Upper lobe of right lung (tissue), 1 donor: ENCODE measurements at regions not wholly inside any gene's neighbourhood (a gene's known extent, or its start where the extent isn't known, plus 50 kb on each side); places are given as distances from the start of the nearest gene placed in this dataset.

Source experiments
- ATAC-seq: fragments of 200-7000 bp; cut with Tn5 transposase; one replicate; pipeline ENCODE4 v1.9.1; 2020; ENCODE audit warnings: mild to moderate bottlenecking, moderate library complexity
- DNase-seq: peaks from one replicate; pipeline ENCODE4 v3.0.0-alpha.2; 2020
- H3K27ac ChIP-seq: fragments of 200-600 bp; one replicate; pipeline ENCODE4 v1.8.0; 2022
- H3K27me3 ChIP-seq: fragments of 200-600 bp; one replicate; pipeline ENCODE4 v1.8.0; 2022; ENCODE audit warnings: mild to moderate bottlenecking
- H3K36me3 ChIP-seq: fragments of 200-600 bp; one replicate; pipeline ENCODE4 v1.8.0; 2022
- H3K4me1 ChIP-seq: fragments of 200-600 bp; one replicate; pipeline ENCODE4 v1.8.0; 2022
- H3K4me3 ChIP-seq: fragments of 200-600 bp; one replicate; pipeline ENCODE4 v1.8.0; 2022; ENCODE audit warnings: mild to moderate bottlenecking
- H3K9me3 ChIP-seq: fragments of 200-600 bp; one replicate; pipeline ENCODE4 v1.8.0; 2022
- intact Hi-C: fragments of 100-400 bp; cut with DNase I; formaldehyde crosslinking; loops from one replicate; pipeline ENCODE4 v1.11.0; 2022
- TF ChIP-seq, protein P1 (sequence below): fragments of 200-600 bp; IDR thresholded peaks from one replicate; pipeline ENCODE4 v1.8.0; 2022; ENCODE audit warnings: antibody characterized with exemption
- donor health status: DM: no; HTN: yes; CAD: no; lungs with severe emphysema.

DNA sequence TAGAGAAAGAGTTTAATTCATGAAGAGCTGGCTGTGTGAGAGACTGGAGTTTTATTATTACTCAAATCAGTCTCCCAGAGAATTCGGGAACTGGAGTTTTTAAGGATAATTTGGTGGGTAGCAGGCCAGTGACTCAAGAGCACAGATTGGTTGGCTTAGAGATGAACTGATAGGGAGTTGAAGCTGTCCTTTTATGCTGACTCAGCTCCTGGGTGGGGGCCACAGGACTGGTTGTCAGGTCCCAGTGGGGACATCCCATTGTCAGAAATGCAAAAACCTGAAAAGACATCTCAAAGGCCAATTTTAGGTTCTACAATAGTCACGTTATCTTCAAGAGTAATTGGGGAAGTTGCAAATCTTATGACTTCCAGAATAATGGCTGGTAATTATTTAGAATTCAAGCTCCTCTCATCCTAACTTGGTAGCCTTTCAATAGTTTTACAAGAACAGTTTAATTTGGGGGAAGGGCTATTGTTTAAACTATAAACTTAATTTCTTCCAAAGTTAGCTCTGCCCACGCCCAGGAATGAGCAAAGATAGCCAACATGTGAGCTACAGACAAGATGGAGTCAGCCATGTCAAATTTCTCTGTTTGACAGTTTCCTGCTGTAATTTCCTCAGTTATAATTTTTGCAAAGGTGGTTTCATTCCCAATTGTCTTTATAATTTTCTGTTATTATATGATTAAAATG lies 149.4 kb upstream of the SLC39A10 start:
- ATAC-seq (no peak), DNase-seq (no peak)
- Histone ChIP-seq H3K4me1 (no peaks in the 10 kb centered on the region), H3K4me3 (no peak overlapping the region), H3K9me3 (no peaks in the 10 kb centered on the region), H3K27ac (no peak overlapping the region), H3K36me3 (no peaks in the 10 kb centered on the region), H3K27me3 (no peaks in the 10 kb centered on the region)
- intact Hi-C loops = no loop called here
- TF ChIP-seq, protein P1, sequence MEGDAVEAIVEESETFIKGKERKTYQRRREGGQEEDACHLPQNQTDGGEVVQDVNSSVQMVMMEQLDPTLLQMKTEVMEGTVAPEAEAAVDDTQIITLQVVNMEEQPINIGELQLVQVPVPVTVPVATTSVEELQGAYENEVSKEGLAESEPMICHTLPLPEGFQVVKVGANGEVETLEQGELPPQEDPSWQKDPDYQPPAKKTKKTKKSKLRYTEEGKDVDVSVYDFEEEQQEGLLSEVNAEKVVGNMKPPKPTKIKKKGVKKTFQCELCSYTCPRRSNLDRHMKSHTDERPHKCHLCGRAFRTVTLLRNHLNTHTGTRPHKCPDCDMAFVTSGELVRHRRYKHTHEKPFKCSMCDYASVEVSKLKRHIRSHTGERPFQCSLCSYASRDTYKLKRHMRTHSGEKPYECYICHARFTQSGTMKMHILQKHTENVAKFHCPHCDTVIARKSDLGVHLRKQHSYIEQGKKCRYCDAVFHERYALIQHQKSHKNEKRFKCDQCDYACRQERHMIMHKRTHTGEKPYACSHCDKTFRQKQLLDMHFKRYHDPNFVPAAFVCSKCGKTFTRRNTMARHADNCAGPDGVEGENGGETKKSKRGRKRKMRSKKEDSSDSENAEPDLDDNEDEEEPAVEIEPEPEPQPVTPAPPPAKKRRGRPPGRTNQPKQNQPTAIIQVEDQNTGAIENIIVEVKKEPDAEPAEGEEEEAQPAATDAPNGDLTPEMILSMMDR = no peak

- intact Hi-C loops = no loop called here
- TF ChIP-seq, protein P1 = no peak
- Histone ChIP-seq H3K27ac (no peak overlapping the region), H3K4me3 (no peak overlapping the region), H3K27me3 (no peaks in the 10 kb centered on the region), H3K4me1 (no peaks in the 10 kb centered on the region), H3K9me3 (no peaks in the 10 kb centered on the region), H3K36me3 (no peaks in the 10 kb centered on the region)
- ATAC-seq (no peak), DNase-seq (no peak)
These were observed 151.3 kb upstream of the SLC39A10 start for GRCh38 chr2:195505701-195506100.

DNA sequence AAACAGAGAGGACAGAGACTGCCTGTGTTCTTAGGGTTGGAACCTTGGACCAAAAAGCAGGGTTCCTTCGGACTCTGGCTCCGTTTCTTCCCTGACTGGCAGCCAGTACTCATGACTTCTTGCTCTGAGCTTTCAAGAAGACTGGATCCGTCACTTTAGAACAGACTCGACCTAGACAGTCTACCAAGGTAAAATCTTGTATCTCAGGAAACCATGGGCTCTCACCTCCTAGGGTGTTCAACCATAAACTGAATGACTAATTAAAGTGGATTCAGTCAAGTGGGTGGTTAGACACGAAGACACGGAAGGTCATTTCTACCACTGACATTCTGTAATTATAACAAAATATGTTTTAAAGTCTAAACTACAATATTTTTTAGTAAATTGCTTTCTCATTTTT lies 153.8 kb upstream of the SLC39A10 start:
- H3K36me3 ChIP-seq = no peaks in the 10 kb centered on the region
- intact Hi-C loops = no loop called here
- DNase-seq = no peak
- no peaks in the 10 kb centered on the region for H3K9me3 ChIP-seq
- H3K27ac ChIP-seq = no peak overlapping the region
- no peaks in the 10 kb centered on the region for H3K4me1 ChIP-seq
- H3K4me3 ChIP-seq = no peak overlapping the region
- no peaks in the 10 kb centered on the region for H3K27me3 ChIP-seq
- no peak for ATAC-seq
- TF ChIP-seq, protein P1 = no peak

DNA sequence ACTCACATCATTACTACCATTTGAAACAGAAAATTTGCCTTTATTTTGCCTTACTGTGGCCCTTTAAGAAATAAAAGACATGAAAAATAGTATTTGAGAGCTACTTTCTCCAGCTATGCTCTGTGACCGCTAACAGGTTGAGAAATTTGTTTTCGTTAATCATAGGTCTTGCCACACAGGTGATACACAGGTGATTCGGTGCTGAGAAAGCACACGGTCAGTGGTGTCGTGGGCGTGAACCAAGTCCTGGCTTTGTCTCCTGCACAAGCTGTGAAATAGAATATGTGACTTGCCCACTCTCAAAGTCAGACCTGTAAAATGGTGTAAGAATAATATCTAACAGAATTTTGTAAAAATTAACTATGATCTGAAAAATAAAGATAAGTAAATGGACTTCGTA lies 155.3 kb upstream of the SLC39A10 start:
- Histone ChIP-seq H3K27me3 (no peaks in the 10 kb centered on the region), H3K36me3 (no peaks in the 10 kb centered on the region), H3K9me3 (no peaks in the 10 kb centered on the region), H3K4me3 (no peak overlapping the region), H3K4me1 (no peaks in the 10 kb centered on the region), H3K27ac (no peak overlapping the region)
- intact Hi-C loops = no loop called here
- DNase-seq (no peak), ATAC-seq (no peak)
- TF ChIP-seq, protein P1 = no peak

DNA sequence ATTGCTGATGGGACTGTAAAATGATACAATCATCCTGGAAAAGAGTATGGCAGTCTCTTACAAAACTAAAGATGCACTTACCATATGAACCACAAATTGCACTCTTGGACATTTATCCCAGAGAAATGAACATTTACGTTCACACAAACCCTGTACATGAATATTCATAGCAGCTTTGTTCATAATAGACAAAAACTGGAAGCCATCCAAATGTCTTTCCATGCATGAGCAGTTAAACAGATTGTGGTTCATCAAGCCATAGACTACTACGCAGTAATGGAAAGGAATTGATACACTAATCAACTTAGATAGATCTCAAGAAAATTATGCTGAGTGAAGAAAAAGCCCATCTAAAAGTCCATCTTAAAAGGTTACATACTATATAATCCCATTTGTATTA lies 156.1 kb upstream of the SLC39A10 start:
- ATAC-seq = no peak
- TF ChIP-seq, protein P1 = no peak

More for the DNA sequence above, 156.1 kb upstream of the SLC39A10 start:
- Histone ChIP-seq H3K27ac (no peak overlapping the region), H3K9me3 (no peaks in the 10 kb centered on the region), H3K36me3 (no peaks in the 10 kb centered on the region), H3K4me1 (no peaks in the 10 kb centered on the region), H3K4me3 (no peak overlapping the region), H3K27me3 (no peaks in the 10 kb centered on the region)
- intact Hi-C loops = no loop called here
- DNase-seq = no peak
